CD4-positive, alpha-beta T cell treated with Interleukin-12 subunit alpha and Interleukin-12 subunit beta, for 1 hour (primary cell): ENCODE measurements at regions not wholly inside any gene's neighbourhood (a gene's known extent, or its start where the extent isn't known, plus 50 kb on each side); places are given as distances from the start of the nearest gene placed in this dataset.

Experiments
- DNase-seq: peaks from one replicate; pipeline ENCODE4 v3.0.0-alpha.2; 2020

GRCh38 chr10:109183366-109183765 is 739.9 kb downstream of the XPNPEP1 start:
- no peak for DNase-seq

- no peak for DNase-seq
Measured at GRCh38 chr10:109178591-109178990, 744.7 kb downstream of the XPNPEP1 start.

- no peak for DNase-seq
Measured at GRCh38 chr10:109174526-109174925, 748.8 kb downstream of the XPNPEP1 start.

GRCh38 chr10:109173937-109174336 is 749.4 kb downstream of the XPNPEP1 start:
- no peak for DNase-seq

- no peak for DNase-seq
Measured at GRCh38 chr10:109173121-109173520, 750.2 kb downstream of the XPNPEP1 start.

GRCh38 chr10:109166935-109167334 is 756.4 kb downstream of the XPNPEP1 start:
- no peak for DNase-seq

- no peak for DNase-seq
Measured at GRCh38 chr10:109159351-109159750, 764.0 kb downstream of the XPNPEP1 start.

- DNase-seq = no peak
Measured at GRCh38 chr10:109156396-109156795, 766.9 kb downstream of the XPNPEP1 start.

- no peak for DNase-seq
Measured at GRCh38 chr10:109149666-109150350, 773.5 kb downstream of the XPNPEP1 start.

- no peak for DNase-seq
Measured at GRCh38 chr10:109127363-109127762, 795.9 kb downstream of the XPNPEP1 start.

- no peak for DNase-seq
Measured at GRCh38 chr10:109126541-109126940, 796.8 kb downstream of the XPNPEP1 start.

GRCh38 chr10:109126016-109126415 is 797.3 kb downstream of the XPNPEP1 start:
- DNase-seq = no peak

- DNase-seq = no peak
Measured at GRCh38 chr10:109115179-109115578, 808.1 kb downstream of the XPNPEP1 start.

GRCh38 chr10:109114579-109114978 is 808.7 kb downstream of the XPNPEP1 start:
- no peak for DNase-seq

GRCh38 chr10:109106604-109107003 is 816.7 kb downstream of the XPNPEP1 start:
- no peak for DNase-seq

- no peak for DNase-seq
Measured at GRCh38 chr10:109105725-109106124, 817.6 kb downstream of the XPNPEP1 start.

- DNase-seq = no peak
Measured at GRCh38 chr10:109104806-109105205, 818.5 kb downstream of the XPNPEP1 start.

- DNase-seq = no peak
Measured at GRCh38 chr10:109103278-109103677, 820.0 kb downstream of the XPNPEP1 start.

GRCh38 chr10:109089779-109090178 is 833.5 kb downstream of the XPNPEP1 start:
- DNase-seq = no peak

GRCh38 chr10:109071539-109071938 is 851.8 kb downstream of the XPNPEP1 start:
- no peak for DNase-seq

GRCh38 chr10:109070492-109070891 is 852.8 kb downstream of the XPNPEP1 start:
- no peak for DNase-seq

- no peak for DNase-seq
Measured at GRCh38 chr10:109067031-109067430, 856.3 kb downstream of the XPNPEP1 start.

GRCh38 chr10:109065821-109066220 is 857.5 kb downstream of the XPNPEP1 start:
- DNase-seq = no peak

GRCh38 chr10:109062371-109062770 is 860.9 kb downstream of the XPNPEP1 start:
- DNase-seq = no peak

GRCh38 chr10:109055243-109055642 is 868.1 kb downstream of the XPNPEP1 start:
- no peak for DNase-seq
